K562 (cell line): ENCODE measurements at regions not wholly inside any gene's neighbourhood (a gene's known extent, or its start where the extent isn't known, plus 50 kb on each side); places are given as distances from the start of the nearest gene placed in this dataset.

Source experiments
- ATAC-seq: fragments of 200-7000 bp; cut with Tn5 transposase; 3 replicates; pipeline ENCODE4 v1.9.1; 2020; ENCODE audit warnings: moderate library complexity
- BruUV-seq: library from RNA; stranded (reverse); fragments of 400-500 nt; replicated peaks from 2 replicates; lab custom pipeline; 2021; lab: Mats Ljungman, UMichigan
- CTCF ChIA-PET: fragments of 300-600 bp; formaldehyde crosslinking; extraction: SDS; loops from one replicate; lab custom pipeline; 2021; ENCODE audit warnings: low intra/inter-chr PET ratio; lab: Yijun Ruan, JAX
- POLR2A ChIA-PET: fragments of 300-600, 350-650 bp; sonication (Branson Sonifier 250); formaldehyde crosslinking; extraction: SDS; loops from one replicate; lab custom pipeline; 2021; ENCODE audit warnings: antibody characterized with exemption, inconsistent platforms; lab: Yijun Ruan, JAX
- DNase-seq, 4 experiments: peaks; one replicate each; pipeline versions ENCODE4 v3.0.0 to v3.0.0-alpha.2; 2011 to 2018; ENCODE audit warnings: low spot score in 3 of 4, mixed read lengths in 3 of 4; ENCODE audit errors: extremely low read depth in 1 of 4
- FAIRE-seq: peaks from 2 replicates; lab custom pipeline; 2011; peaks lifted over from hg19 to GRCh38; lab: Jason Lieb, UNC
- H2AFZ ChIP-seq: 2 replicates; pipeline ENCODE4 v1.6.0; 2011; ENCODE audit warnings: low read depth, low read length, control low read depth, inconsistent platforms
- H3K27ac ChIP-seq: fragments of 200-600 bp; 3 replicates; pipeline ENCODE4 v1.8.0; 2011; ENCODE audit warnings: low read depth, mild to moderate bottlenecking, control low read depth, inconsistent platforms, low read length, moderate library complexity, mixed read lengths; ENCODE audit errors: extremely low read depth
- H3K27me3 ChIP-seq, 2 experiments: fragments of 300-600 bp in 1 of 2; 2 replicates in 1 of 2; 3 replicates in 1 of 2; pipeline versions ENCODE4 v1.6.0 to v1.8.0; 2011; ENCODE audit warnings: inconsistent platforms in 2 of 2, low read length in 2 of 2, mild to moderate bottlenecking in 1 of 2, mixed read lengths in 1 of 2, moderate library complexity in 1 of 2; ENCODE audit not compliant: control insufficient read depth in 2 of 2, insufficient read depth in 2 of 2
- H3K36me3 ChIP-seq: fragments of 300-600 bp; 3 replicates; pipeline ENCODE4 v1.8.0; 2011; ENCODE audit warnings: mild to moderate bottlenecking, low read length, inconsistent platforms; ENCODE audit not compliant: control insufficient read depth, insufficient read depth
- H3K4me1 ChIP-seq, 2 experiments: fragments of 200-600 bp in 1 of 2; replicated peaks in 1 of 2; 2 replicates in 1 of 2; 3 replicates in 1 of 2; pipeline versions ENCODE4 v1.5.1 to v1.8.0; 2011; ENCODE audit warnings: inconsistent platforms in 2 of 2, low read length in 2 of 2, mild to moderate bottlenecking in 1 of 2, mixed read lengths in 1 of 2, moderate library complexity in 1 of 2; ENCODE audit not compliant: control insufficient read depth in 2 of 2, insufficient read depth in 2 of 2
- H3K4me2 ChIP-seq: 2 replicates; pipeline ENCODE4 v1.6.1; 2011; ENCODE audit warnings: low read length, control low read depth, inconsistent platforms, mixed read lengths; ENCODE audit not compliant: insufficient read depth
- H3K4me3 ChIP-seq: fragments of 200-600 bp; sonication (generic), shearing (Covaris generic); 2 replicates; pipeline ENCODE4 v1.5.1; 2016; ENCODE audit warnings: control low read depth, inconsistent platforms
- H3K79me2 ChIP-seq: fragments of 200-600 bp; 3 replicates; pipeline ENCODE4 v1.8.0; 2011; ENCODE audit warnings: low read length, inconsistent platforms; ENCODE audit not compliant: control insufficient read depth, insufficient read depth
- H3K9ac ChIP-seq, 2 experiments: 2 replicates each; pipeline versions ENCODE4 v1.6.0 to v1.6.1; 2011; ENCODE audit warnings: low read depth in 2 of 2, low read length in 2 of 2, control low read depth in 1 of 2, inconsistent platforms in 1 of 2, mild to moderate bottlenecking in 1 of 2, mixed read lengths in 1 of 2; ENCODE audit not compliant: insufficient read depth in 1 of 2
- H3K9me1 ChIP-seq: one replicate; pipeline ENCODE4 v1.6.0; 2011; ENCODE audit warnings: inconsistent platforms, mild to moderate bottlenecking, low read length, moderate library complexity; ENCODE audit not compliant: control insufficient read depth, insufficient read depth
- H3K9me3 ChIP-seq: replicated peaks from 2 replicates; pipeline ENCODE4 v1.5.1; 2011; ENCODE audit warnings: low read depth, low read length, inconsistent platforms; ENCODE audit not compliant: control insufficient read depth, insufficient read depth
- H4K20me1 ChIP-seq: replicated peaks from 2 replicates; pipeline ENCODE4 v1.6.1; 2011; ENCODE audit warnings: low read length, inconsistent platforms, mixed read lengths; ENCODE audit not compliant: control insufficient read depth, insufficient read depth
- ASH1L ChIP-seq: fragments of 450-650 bp; IDR thresholded peaks from 2 replicates; pipeline ENCODE4 v1.6.1; 2018; ENCODE audit warnings: borderline replicate concordance, mild to moderate bottlenecking, low read depth; ENCODE audit not compliant: partially characterized antibody
- PHF21A ChIP-seq: fragments of 450-650 bp; IDR thresholded peaks from 2 replicates; pipeline ENCODE4 v1.6.1; 2017; ENCODE audit warnings: low read depth, borderline replicate concordance
- TAL1 ChIP-seq: fragments of 450-650 bp; IDR thresholded peaks from 2 replicates; pipeline ENCODE4 v1.6.1; 2016; ENCODE audit warnings: mild to moderate bottlenecking
- WGBS: fragments of 100-300 bp; shearing (Covaris generic); methylation state at CpG from one replicate; pipeline ENCODE4 v1.1.6; 2016; ENCODE audit warnings: low coverage, mixed read lengths; ENCODE audit not compliant: insufficient coverage; ENCODE audit errors: missing lambda C conversion rate; 5-methylcytosine and 5-hydroxymethylcytosine counted together
- in situ Hi-C: fragments of 300-500 bp; cut with MboI; formaldehyde crosslinking; loops from 4 replicates; pipeline ENCODE4 v1.15.0; 2018; ENCODE audit warnings: inconsistent platforms, mixed read lengths
- intact Hi-C: fragments of 100-400 bp; cut with micrococcal nuclease; formaldehyde crosslinking; loops from 2 replicates; pipeline ENCODE4 v1.14.2; 2022
- TF ChIP-seq, protein P1 (sequence below): fragments of 250-450 bp; sonication (Bioruptor Pico); IDR thresholded peaks from 2 replicates; pipeline ENCODE4 v1.9.0; 2021; ENCODE audit warnings: mild to moderate bottlenecking
- TF ChIP-seq, protein P2 (sequence below): fragments of 450-650 bp; IDR thresholded peaks from 2 replicates; pipeline ENCODE4 v1.6.1; 2017; ENCODE audit warnings: antibody characterized with exemption
- TF ChIP-seq, protein P3 (sequence below): fragments of 150-350 bp; IDR thresholded peaks from 2 replicates; pipeline ENCODE4 v1.6.1; 2014; ENCODE audit warnings: low read depth, mild to moderate bottlenecking, low read length, borderline replicate concordance

DNA sequence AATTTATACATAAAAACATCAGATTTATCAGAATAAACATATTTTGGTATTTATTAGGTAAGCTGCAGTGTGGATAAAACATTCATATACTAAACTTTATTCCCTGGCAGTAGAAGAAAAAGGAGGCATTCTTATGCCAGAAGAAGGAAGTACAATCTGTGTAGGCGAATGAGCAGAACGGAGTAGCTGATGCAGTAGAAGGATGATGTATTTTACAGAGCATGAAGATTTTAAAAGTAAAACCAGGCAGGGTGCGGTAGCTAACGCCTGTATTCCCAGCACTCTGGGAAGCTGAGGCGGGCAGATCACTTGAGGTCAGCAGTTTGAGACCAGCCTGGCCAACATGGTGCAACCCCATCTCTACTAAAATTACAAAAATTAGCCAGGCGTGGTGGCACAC is 294.9 kb upstream of the MKLN1 start:
- Histone ChIP-seq H2AFZ (no peak overlapping the region), H4K20me1 (no peaks in the 10 kb centered on the region), H3K27me3 (no peaks in the 10 kb centered on the region; a peak in 1 of 5 replicates), H3K79me2 (no peaks in the 10 kb centered on the region), H3K9me1 (no peaks in the 10 kb centered on the region), H3K36me3 (no peaks in the 10 kb centered on the region), H3K9me3 (0 out of 2 replicates have a peak, but pooled peaks cover 3% of the 10 kb centered on the region), H3K4me3 (no peak overlapping the region), H3K9ac (no peak overlapping the region), H3K27ac (no peak overlapping the region), H3K4me1 (no peaks in the 10 kb centered on the region), H3K4me2 (no peak overlapping the region)
- TF ChIP-seq, protein P1, sequence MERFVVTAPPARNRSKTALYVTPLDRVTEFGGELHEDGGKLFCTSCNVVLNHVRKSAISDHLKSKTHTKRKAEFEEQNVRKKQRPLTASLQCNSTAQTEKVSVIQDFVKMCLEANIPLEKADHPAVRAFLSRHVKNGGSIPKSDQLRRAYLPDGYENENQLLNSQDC (CRISPR knock-in tag), result no peak
- DNase-seq, result no peak
- ATAC-seq, result no peak
- in situ Hi-C loops, result no loop called here
- intact Hi-C loops, result no loop called here
- ChIA-PET CTCF (interaction anchor here (0.6 kb wide), 1 partner anchor 37 kb away, joined by 4 read pairs; no protein-coding TSS in a partner anchor), POLR2A (interaction anchor here (0.6 kb wide), 1 partner anchor 16 kb away, joined by 3 read pairs; no protein-coding TSS in a partner anchor)
- 74% methylated on average over 6 of the region's 6 CpGs for WGBS
- BruUV-seq, result no TSS peak
- no peak for FAIRE-seq

DNA sequence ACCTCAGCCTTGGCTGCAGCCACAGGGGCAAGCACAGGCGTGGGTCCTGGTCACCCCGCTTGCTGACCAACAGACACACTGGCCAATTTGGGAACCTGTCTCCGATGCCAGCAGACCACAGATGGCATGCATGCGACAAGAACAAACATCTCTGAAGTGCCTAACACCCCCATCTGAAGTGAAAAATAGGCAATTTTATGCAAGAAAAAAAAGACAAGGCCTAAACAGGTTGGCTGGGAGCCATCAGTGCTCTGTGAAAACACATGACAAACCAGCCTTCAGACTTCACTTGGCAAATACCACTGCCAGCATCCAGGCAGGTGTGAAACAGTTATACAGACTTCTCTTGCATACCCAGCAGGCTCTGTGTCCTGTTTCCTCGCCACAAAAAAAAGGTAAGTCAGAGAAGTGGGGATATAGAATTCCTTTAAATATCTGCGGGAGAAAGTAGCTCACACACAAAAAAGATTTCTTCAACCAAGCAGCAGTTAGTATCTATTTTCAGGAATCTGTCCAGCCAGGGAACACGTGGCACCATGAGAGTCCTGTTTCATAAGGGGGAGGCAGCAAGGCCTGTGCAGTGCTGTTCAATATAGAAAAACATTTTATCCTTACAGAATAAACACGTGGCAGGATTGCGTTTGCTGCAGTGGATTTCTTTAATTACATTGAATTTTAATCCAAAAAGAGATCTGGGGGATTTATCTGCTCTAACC is 293.4 kb upstream of the MKLN1 start:
- Histone ChIP-seq H3K4me1 (no peaks in the 10 kb centered on the region; a peak in 1 of 5 replicates), H3K4me2 (no peak overlapping the region), H3K27me3 (no peaks in the 10 kb centered on the region), H2AFZ (no peak overlapping the region), H3K4me3 (no peak overlapping the region), H3K36me3 (no peaks in the 10 kb centered on the region), H3K9me3 (no peaks in the 10 kb centered on the region), H4K20me1 (no peaks in the 10 kb centered on the region), H3K9me1 (no peaks in the 10 kb centered on the region), H3K27ac (no peak overlapping the region), H3K9ac (no peak overlapping the region), H3K79me2 (no peaks in the 10 kb centered on the region)
- ChIA-PET CTCF (interaction anchor here (0.5 kb wide), 1 partner anchor 8 kb away, joined by 3 read pairs; no protein-coding TSS in a partner anchor), POLR2A (interaction anchor here (0.6 kb wide), 1 partner anchor 1129 kb away, joined by 4 read pairs; no protein-coding TSS in a partner anchor)
- WGBS, result 53% methylated on average over 9 of the region's 9 CpGs
- ATAC-seq (no peak), DNase-seq (no peak), FAIRE-seq (no peak)
- intact Hi-C loops, result no loop called here
- BruUV-seq, result no TSS peak
- in situ Hi-C loops, result no loop called here
- TF ChIP-seq TAL1 (no peak), ASH1L (no peak), PHF21A (no peak)
- TF ChIP-seq, protein P2, sequence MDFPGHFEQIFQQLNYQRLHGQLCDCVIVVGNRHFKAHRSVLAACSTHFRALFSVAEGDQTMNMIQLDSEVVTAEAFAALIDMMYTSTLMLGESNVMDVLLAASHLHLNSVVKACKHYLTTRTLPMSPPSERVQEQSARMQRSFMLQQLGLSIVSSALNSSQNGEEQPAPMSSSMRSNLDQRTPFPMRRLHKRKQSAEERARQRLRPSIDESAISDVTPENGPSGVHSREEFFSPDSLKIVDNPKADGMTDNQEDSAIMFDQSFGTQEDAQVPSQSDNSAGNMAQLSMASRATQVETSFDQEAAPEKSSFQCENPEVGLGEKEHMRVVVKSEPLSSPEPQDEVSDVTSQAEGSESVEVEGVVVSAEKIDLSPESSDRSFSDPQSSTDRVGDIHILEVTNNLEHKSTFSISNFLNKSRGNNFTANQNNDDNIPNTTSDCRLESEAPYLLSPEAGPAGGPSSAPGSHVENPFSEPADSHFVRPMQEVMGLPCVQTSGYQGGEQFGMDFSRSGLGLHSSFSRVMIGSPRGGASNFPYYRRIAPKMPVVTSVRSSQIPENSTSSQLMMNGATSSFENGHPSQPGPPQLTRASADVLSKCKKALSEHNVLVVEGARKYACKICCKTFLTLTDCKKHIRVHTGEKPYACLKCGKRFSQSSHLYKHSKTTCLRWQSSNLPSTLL, result no peak
- TF ChIP-seq, protein P3, sequence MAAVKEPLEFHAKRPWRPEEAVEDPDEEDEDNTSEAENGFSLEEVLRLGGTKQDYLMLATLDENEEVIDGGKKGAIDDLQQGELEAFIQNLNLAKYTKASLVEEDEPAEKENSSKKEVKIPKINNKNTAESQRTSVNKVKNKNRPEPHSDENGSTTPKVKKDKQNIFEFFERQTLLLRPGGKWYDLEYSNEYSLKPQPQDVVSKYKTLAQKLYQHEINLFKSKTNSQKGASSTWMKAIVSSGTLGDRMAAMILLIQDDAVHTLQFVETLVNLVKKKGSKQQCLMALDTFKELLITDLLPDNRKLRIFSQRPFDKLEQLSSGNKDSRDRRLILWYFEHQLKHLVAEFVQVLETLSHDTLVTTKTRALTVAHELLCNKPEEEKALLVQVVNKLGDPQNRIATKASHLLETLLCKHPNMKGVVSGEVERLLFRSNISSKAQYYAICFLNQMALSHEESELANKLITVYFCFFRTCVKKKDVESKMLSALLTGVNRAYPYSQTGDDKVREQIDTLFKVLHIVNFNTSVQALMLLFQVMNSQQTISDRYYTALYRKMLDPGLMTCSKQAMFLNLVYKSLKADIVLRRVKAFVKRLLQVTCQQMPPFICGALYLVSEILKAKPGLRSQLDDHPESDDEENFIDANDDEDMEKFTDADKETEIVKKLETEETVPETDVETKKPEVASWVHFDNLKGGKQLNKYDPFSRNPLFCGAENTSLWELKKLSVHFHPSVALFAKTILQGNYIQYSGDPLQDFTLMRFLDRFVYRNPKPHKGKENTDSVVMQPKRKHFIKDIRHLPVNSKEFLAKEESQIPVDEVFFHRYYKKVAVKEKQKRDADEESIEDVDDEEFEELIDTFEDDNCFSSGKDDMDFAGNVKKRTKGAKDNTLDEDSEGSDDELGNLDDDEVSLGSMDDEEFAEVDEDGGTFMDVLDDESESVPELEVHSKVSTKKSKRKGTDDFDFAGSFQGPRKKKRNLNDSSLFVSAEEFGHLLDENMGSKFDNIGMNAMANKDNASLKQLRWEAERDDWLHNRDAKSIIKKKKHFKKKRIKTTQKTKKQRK, result no peak
